GM19240 (cell line): ENCODE measurements at regions not wholly inside any gene's neighbourhood (a gene's known extent, or its start where the extent isn't known, plus 50 kb on each side); places are given as distances from the start of the nearest gene placed in this dataset.

Experiments
- DNase-seq: peaks from one replicate; pipeline ENCODE4 v3.0.0; 2011; ENCODE audit warnings: low spot score; ENCODE audit not compliant: insufficient read length

GRCh38 chr2:58539973-58540372 is 298.8 kb upstream of the FANCL start:
- DNase-seq: no peak

- no peak for DNase-seq
Observed at GRCh38 chr2:58535990-58536389, 294.9 kb upstream of the FANCL start.

- DNase-seq: no peak
Observed at GRCh38 chr2:58535182-58535581, 294.1 kb upstream of the FANCL start.

GRCh38 chr2:58533376-58533775 is 292.3 kb upstream of the FANCL start:
- no peak for DNase-seq

DNA sequence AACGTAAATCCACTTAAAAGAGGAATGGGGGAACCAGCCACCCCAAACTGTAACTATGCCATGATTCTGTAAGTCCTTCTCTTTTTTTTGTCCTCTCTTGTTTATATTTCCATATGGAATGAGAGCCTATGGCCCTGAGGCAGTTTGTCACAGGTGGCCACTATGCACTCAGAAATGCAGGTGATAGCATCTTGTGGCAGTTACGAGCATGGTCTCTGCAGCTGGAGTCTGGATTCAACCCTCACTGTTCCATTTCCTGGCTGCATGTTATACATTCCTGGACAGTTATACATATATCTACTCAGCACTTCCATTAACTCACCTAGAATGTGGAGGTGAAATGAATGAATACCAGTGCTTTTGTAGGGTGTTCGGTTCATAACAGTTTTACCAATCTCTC is 291.5 kb upstream of the FANCL start:
- DNase-seq: no peak

- no peak for DNase-seq
Observed at GRCh38 chr2:58527647-58528046, 286.5 kb upstream of the FANCL start.

- DNase-seq: no peak
Observed at GRCh38 chr2:58521803-58522554, 280.9 kb upstream of the FANCL start.

DNA sequence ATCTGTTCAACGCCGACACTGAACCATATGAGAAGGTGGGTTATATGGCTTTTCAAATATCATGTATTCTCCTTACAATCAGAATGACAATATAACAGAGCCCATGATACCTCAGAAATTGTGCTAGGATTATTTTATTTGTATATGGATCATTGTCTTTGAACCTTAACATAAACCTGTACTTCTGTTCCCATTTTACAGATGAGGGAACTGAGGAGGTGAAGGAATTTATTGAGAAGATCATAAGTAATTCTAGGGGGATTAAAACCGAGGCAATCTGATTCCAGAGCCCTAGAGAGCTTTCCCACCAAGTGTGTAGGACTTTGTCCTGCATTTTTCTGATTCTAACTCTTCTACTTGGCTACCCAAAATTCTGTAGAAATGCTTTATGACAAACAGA is 279.8 kb upstream of the FANCL start:
- no peak for DNase-seq

DNA sequence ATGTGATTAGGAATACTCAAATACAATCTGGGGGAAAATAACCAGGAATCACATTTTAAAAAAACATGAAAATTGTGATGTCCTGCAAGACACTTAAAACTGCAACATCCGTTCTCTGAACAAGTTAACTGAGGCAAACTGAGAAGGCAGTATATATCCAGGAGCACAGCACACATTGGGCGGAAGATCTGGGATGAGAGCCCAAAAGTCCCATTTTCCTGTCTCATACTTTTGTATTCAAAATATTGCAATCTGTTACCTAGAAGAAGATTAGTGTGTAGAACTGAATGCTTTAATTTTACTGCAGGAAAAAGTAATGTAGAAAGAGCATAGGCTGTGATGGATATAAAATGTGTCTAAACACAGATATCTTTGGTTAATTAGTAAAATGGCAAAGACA is 276.8 kb upstream of the FANCL start:
- DNase-seq: no peak

GRCh38 chr2:58516695-58517094 is 275.6 kb upstream of the FANCL start:
- DNase-seq: no peak

- DNase-seq: no peak
Observed at GRCh38 chr2:58515827-58516573, 274.9 kb upstream of the FANCL start.

DNA sequence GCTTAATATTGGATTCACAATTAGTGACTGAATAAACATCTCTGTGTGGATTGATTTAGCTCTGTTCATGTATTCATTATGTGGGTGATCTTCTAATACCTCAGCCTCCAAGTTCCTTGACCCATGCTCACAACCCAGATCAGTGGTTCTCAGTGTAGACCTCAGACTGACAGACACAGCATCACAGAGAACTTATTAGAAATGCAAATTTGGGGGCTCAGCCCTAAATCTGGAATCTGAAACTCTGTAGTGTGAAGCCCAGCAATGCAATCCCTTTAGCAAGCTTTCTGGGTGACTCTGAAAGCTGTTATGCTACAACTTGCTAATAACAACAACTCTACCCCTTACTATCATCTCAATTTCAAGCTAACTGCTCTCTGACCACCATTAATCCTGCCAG is 273.1 kb upstream of the FANCL start:
- no peak for DNase-seq

DNA sequence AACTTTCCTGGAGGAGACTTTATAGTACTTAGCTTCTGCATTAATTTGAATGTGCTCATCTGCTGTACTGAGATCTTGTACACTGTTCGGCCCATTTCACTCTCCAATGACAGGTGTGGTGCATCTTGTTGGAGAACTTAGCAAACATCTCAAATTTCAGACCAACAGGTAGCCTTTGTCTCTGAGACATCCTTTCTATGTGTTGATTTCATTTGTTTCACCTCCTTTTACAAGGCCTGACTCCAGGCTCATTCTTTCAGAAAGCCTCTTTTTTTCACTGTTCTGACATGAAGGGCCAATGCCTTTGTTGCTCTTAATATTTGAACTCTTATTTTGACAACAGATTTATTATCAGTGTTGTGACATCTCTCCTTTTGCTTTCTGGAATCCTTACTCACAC is 271.8 kb upstream of the FANCL start:
- no peak for DNase-seq

DNA sequence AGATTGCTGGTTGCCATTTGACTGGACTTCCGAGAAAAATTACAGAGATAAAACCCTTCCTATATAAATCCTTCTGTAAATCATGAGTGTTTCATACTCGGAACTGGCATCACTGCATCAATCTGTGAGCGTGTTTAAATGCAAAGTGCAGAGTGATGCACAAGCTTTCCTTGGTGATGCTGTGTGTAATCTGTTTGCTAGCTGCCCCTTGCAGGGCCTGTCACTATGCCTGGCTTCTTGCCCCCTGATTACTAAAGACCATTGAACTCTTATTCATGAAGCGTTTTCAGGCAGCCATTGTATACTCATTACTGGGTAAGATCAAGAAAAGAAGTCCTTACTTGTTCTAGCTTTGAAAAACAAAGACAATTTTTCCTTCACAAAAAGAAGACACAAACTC is 266.9 kb upstream of the FANCL start:
- no peak for DNase-seq

GRCh38 chr2:58503918-58504317 is 262.8 kb upstream of the FANCL start:
- no peak for DNase-seq

- no peak for DNase-seq
Observed at GRCh38 chr2:58502931-58503330, 261.8 kb upstream of the FANCL start.

DNA sequence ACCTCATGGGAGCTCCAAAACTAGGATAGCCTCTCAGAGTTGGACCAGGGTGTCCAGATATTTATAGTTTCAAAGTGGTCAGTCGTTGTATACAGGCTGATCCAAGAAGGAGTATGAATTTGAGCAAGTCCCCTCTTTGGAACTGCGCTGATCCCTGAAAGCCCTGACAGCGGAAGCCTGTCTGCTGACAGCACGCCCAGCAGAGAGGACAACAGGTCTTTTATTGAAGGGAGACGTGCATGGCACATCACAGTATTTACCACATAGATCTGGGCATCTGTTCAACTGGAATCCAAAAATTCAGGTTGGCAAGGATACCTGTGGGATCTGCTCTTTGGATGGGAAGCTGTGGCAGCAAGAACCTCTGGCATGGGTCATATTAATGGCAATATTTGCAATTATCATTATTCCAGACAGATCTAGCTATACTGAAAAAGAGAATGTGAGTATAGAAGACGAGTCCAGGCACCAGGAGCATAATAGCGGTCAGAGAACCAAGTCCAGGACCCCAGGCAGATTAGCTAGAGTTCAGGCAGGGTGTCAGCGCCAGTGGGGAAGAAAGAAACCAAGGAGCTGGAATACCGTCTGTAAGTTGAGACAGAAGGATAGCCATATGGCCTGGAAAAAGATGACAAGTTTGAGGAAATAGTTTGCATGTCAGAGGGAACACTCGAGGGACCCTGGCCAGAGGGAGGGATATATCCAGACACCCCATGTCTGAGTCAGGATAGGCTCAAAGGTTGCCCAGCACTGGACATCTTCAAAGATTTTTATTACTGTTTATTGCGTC is 260.4 kb upstream of the FANCL start:
- no peak for DNase-seq

GRCh38 chr2:58497168-58497567 is 256.0 kb upstream of the FANCL start:
- no peak for DNase-seq

GRCh38 chr2:58495806-58496205 is 254.7 kb upstream of the FANCL start:
- no peak for DNase-seq

DNA sequence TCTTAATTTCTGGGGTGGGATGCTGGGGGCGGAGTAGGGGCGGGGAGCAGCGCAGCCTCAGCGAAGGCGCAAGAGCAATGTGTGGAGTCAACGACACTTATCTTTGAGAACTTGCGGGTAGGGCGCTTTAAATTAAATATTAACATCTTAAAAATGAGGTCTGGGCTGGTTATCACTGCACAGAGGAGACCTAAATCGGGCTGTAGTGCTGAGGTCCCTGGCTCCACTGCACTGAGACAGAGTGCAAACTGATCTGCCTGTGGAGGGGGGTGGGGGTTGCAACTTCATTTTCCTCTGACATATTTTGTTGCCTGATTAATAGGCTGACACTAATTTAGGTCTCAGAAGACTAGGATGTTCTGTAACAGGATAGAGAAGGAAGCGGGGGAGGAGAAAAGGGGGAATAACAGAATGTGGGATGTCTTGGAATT is 253.0 kb upstream of the FANCL start:
- DNase-seq: no peak

- DNase-seq: no peak
Observed at GRCh38 chr2:58484629-58485028, 243.5 kb upstream of the FANCL start.

GRCh38 chr2:58484221-58484620 is 243.1 kb upstream of the FANCL start:
- DNase-seq: no peak
